Heart left ventricle (tissue), 16 donors: ENCODE measurements at regions not wholly inside any gene's neighbourhood (a gene's known extent, or its start where the extent isn't known, plus 50 kb on each side); places are given as distances from the start of the nearest gene placed in this dataset.

ENCODE experiments used
- ATAC-seq, 4 donors: fragments of 200-7000 bp; cut with Tn5 transposase; one replicate each; pipeline ENCODE4 v1.9.1; 2020 to 2022; ENCODE audit warnings: moderate library complexity in 4 of 4, mild to moderate bottlenecking in 3 of 4, moderate number of reproducible peaks in 1 of 4
- DNase-seq, 5 donors: peaks; one replicate each; pipeline ENCODE4 v3.0.0-alpha.2; 2020
- H3K27ac ChIP-seq, 12 donors: fragments of 200-600 bp; sonication (generic) in 4 of 12; one replicate each; pipeline versions ENCODE4 v1.5.0 to v1.8.0; 2016 to 2022; ENCODE audit warnings: mild to moderate bottlenecking in 2 of 12
- H3K27me3 ChIP-seq, 9 donors: fragments of 200-600 bp; sonication (generic) in 2 of 9; one replicate each; pipeline versions ENCODE4 v1.5.1 to v1.8.0; 2016 to 2022; ENCODE audit warnings: mild to moderate bottlenecking in 3 of 9
- H3K36me3 ChIP-seq, 9 donors: fragments of 200-600 bp; sonication (generic) in 2 of 9; one replicate each; pipeline versions ENCODE4 v1.5.0 to v1.8.0; 2018 to 2022; ENCODE audit warnings: mild to moderate bottlenecking in 2 of 9
- H3K4me1 ChIP-seq, 12 donors: fragments of 200-600 bp; sonication (generic) in 4 of 12; one replicate each; pipeline versions ENCODE4 v1.5.0 to v1.8.0; 2016 to 2022; ENCODE audit warnings: mild to moderate bottlenecking in 3 of 12
- H3K4me3 ChIP-seq, 12 donors: fragments of 200-600 bp; sonication (generic) in 4 of 12; one replicate each; pipeline versions ENCODE4 v1.5.0 to v1.8.0; 2017 to 2022; ENCODE audit warnings: mild to moderate bottlenecking in 9 of 12, moderate library complexity in 4 of 12
- H3K9me3 ChIP-seq, 12 donors: fragments of 200-600 bp; sonication (generic) in 4 of 12; one replicate each; pipeline versions ENCODE4 v1.5.0 to v1.8.0; 2016 to 2022; ENCODE audit warnings: mild to moderate bottlenecking in 1 of 12
- CTCF ChIP-seq, 12 donors: fragments of 200-600 bp; sonication (generic) in 4 of 12; IDR thresholded peaks; one replicate each; pipeline versions ENCODE4 v1.5.0 to v1.8.0; 2018 to 2022; ENCODE audit warnings: antibody characterized with exemption in 12 of 12, mild to moderate bottlenecking in 5 of 12
- POLR2A ChIP-seq, 2 donors: fragments of 450-650 bp; IDR thresholded peaks; one replicate each; pipeline ENCODE4 v1.6.1; 2017; ENCODE audit warnings: antibody characterized with exemption in 2 of 2, mild to moderate bottlenecking in 2 of 2, moderate library complexity in 2 of 2
- WGBS, 4 donors: extraction: QIAGEN DNeasy Blood & Tissue Kit in 2 of 4; methylation state at CpG; one replicate each; pipeline versions ENCODE4 v1.1.5 to v1.1.7; 2013 to 2018; 5-methylcytosine and 5-hydroxymethylcytosine counted together
- intact Hi-C, 10 donors: fragments of 100-400 bp; cut with DNase I; formaldehyde crosslinking; loops; one replicate each; pipeline versions ENCODE4 v1.11.1 to v1.14.2; 2022
- donor health status: ischemic (EF 13 %, LVEDD 7.1; RV severe dilation, severe dysfunction).
- donor health status: healthy with polysubstance abuse.
- donor health status: DM: no; HTN: yes; CAD: no.
- donor health status: DM: no; HTN: no; CAD: no.
- donor health status: ischemic (EF 25% LVEDD 6.9; RV normal size, moderate dysfunction).
- donor health status: ischemic (EF 25% LVEDD 5.7; RV mildly dilated, moderate dysfunction).
- donor health status: healthy.
- donor health status: DM: yes; HTN: yes; CAD: no.
- donor health status: ischemic (EF 35%, LVEDD 5.7; RV mildly dilated, moderate dysfunction).
- donor health status: nonischemic (EF 11% LVEDD 7.7; RV severe dilation, severe dysfunction).
- donor health status: DM: yes; HTN: yes; CAD: no.
- donor health status: PGD.
- donor health status: ischemic (EF 29% LVEDD 5.4; RV normal size, mild dysfunction).
- donor health status: nonischemic (EF 23%, LVEDD 6.1; RV moderate dilation, normal function).

- no peaks in the 10 kb centered on the region for H3K9me3 ChIP-seq
- no peak overlapping the region for H3K4me3 ChIP-seq
- H3K27me3 ChIP-seq: no peaks in the 10 kb centered on the region
- intact Hi-C loops: no loop called here
- WGBS, 4 donors: 77 to 85% (median 82%) methylated on average over 3 of the region's 3 CpGs
- ATAC-seq (no peak), DNase-seq (no peak)
- H3K4me1 ChIP-seq: no peaks in the 10 kb centered on the region
- TF ChIP-seq CTCF (IDR thresholded peaks at IDR 0.05): no peak
- TF ChIP-seq POLR2A (IDR thresholded peaks at IDR 0.05): no peak
- H3K27ac ChIP-seq: no peak overlapping the region
- H3K36me3 ChIP-seq: no peaks in the 10 kb centered on the region
Observed at GRCh38 chr11:109041876-109042275, 377.0 kb downstream of the DDX10 start.

- no peaks in the 10 kb centered on the region for H3K9me3 ChIP-seq
- WGBS, 4 donors: 79 to 86% (median 81%) methylated on average over 3 of the region's 3 CpGs
Observed at GRCh38 chr11:109043315-109043714, 378.4 kb downstream of the DDX10 start.

GRCh38 chr11:109046284-109046992 lies 375.6 kb upstream of the C11orf87 start:
- TF ChIP-seq CTCF (IDR thresholded peaks at IDR 0.05) (no peak), POLR2A (IDR thresholded peaks at IDR 0.05) (no peak)

More at GRCh38 chr11:109043315-109043714, 378.4 kb downstream of the DDX10 start:
- Histone ChIP-seq H3K4me1 (no peaks in the 10 kb centered on the region), H3K4me3 (no peak overlapping the region), H3K27ac (no peak overlapping the region), H3K27me3 (no peaks in the 10 kb centered on the region), H3K36me3 (no peaks in the 10 kb centered on the region)
- intact Hi-C loops: no loop called here
- ATAC-seq: no peak
- DNase-seq: no peak
- TF ChIP-seq POLR2A (IDR thresholded peaks at IDR 0.05) (no peak), CTCF (IDR thresholded peaks at IDR 0.05) (no peak)

GRCh38 chr11:109048098-109048497 lies 373.9 kb upstream of the C11orf87 start:
- Histone ChIP-seq H3K27me3 (no peaks in the 10 kb centered on the region), H3K36me3 (no peaks in the 10 kb centered on the region), H3K4me1 (no peaks in the 10 kb centered on the region), H3K27ac (no peak overlapping the region), H3K4me3 (no peak overlapping the region), H3K9me3 (no peaks in the 10 kb centered on the region)
- no peak for TF ChIP-seq CTCF (IDR thresholded peaks at IDR 0.05)
- TF ChIP-seq POLR2A (IDR thresholded peaks at IDR 0.05): no peak
- ATAC-seq (no peak), DNase-seq (no peak)
- intact Hi-C loops: no loop called here

More at GRCh38 chr11:109046284-109046992, 375.6 kb upstream of the C11orf87 start:
- ATAC-seq (no peak), DNase-seq (no peak)
- Histone ChIP-seq H3K27ac (no peak overlapping the region), H3K27me3 (no peaks in the 10 kb centered on the region), H3K4me1 (no peaks in the 10 kb centered on the region), H3K4me3 (no peak overlapping the region), H3K36me3 (no peaks in the 10 kb centered on the region), H3K9me3 (no peaks in the 10 kb centered on the region)
- WGBS, 4 donors: 70 to 80% (median 79%) methylated on average over 11 of the region's 11 CpGs
- intact Hi-C loops: no loop called here
